Right lobe of liver (tissue), 4 donors: ENCODE measurements at regions not wholly inside any gene's neighbourhood (a gene's known extent, or its start where the extent isn't known, plus 50 kb on each side); places are given as distances from the start of the nearest gene placed in this dataset.
"Not testable (repeated sequence)": the region's sequence is repeated elsewhere in the genome, so short reads cannot be mapped to it uniquely, and the experiment has no call there.

Experiments used
- CTCF ChIP-seq, 4 donors: fragments of 200-600 bp in 3 of 4; fragments of 450-650 bp in 1 of 4; IDR thresholded peaks; one replicate each; pipeline versions ENCODE4 v1.5.1 to v1.8.0; 2016 to 2022; ENCODE audit warnings: antibody characterized with exemption in 4 of 4, mild to moderate bottlenecking in 2 of 4
- POLR2A ChIP-seq: fragments of 450-650 bp; IDR thresholded peaks from one replicate; pipeline ENCODE4 v1.6.1; 2017; ENCODE audit warnings: antibody characterized with exemption, mild to moderate bottlenecking
- donor health status: DM: no; HTN: no; CAD: no.
- donor health status: DM: no; HTN: no; CAD: no.
- donor health status: DM: no; HTN: yes; CAD: no.

DNA sequence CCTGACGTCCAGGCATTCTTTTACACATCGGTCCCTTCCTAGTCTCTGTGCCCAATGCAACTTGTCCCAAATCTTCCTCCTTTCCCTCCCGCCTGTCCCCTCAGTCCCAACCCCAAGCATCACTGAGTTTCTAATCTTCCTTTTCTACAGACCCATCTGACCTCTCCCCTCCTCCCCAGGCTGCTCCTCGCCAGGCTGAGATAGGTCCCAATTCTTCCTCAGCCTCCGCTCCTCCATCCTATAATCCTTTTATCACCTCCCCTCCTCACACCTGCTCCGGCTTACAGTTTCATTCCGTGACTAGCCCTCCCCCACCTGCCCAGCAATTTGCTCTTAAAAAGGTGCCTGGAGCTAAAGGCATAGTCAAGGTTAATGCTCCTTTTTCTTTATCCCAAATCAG lies 323.1 kb upstream of the LMCD1 start:
- TF ChIP-seq POLR2A; CTCF (IDR thresholded peaks at IDR 0.05): not testable (repeated sequence)
